GM12892 (cell line): ENCODE measurements at regions not wholly inside any gene's neighbourhood (a gene's known extent, or its start where the extent isn't known, plus 50 kb on each side); places are given as distances from the start of the nearest gene placed in this dataset.

Source experiments
- POLR2AphosphoS5 ChIP-seq: IDR thresholded peaks from 2 replicates; pipeline ENCODE4 v1.6.1; 2011; ENCODE audit warnings: low read depth, low read length, control low read depth
- TAF1 ChIP-seq: IDR thresholded peaks from 2 replicates; pipeline ENCODE4 v1.6.1; 2011; ENCODE audit warnings: low read depth, mild to moderate bottlenecking, control low read depth, low read length, borderline replicate concordance

- TF ChIP-seq TAF1 (no peak), POLR2AphosphoS5 (no peak)
These were observed 280.8 kb downstream of the SOX4 start for GRCh38 chr6:21874372-21874771.
